Brain microvascular endothelial cell (primary cell): ENCODE measurements at regions not wholly inside any gene's neighbourhood (a gene's known extent, or its start where the extent isn't known, plus 50 kb on each side); places are given as distances from the start of the nearest gene placed in this dataset.

Experiments
- DNase-seq: peaks from one replicate; pipeline ENCODE4 v3.0.0-alpha.2; 2020
- H3K27ac ChIP-seq: fragments of 250-450 bp; sonication (Bioruptor Pico); 2 replicates; pipeline ENCODE4 v1.5.1; 2020; ENCODE audit warnings: mild to moderate bottlenecking, moderate library complexity
- H3K27me3 ChIP-seq: fragments of 250-450 bp; sonication (Bioruptor Pico); replicated peaks from 2 replicates; pipeline ENCODE4 v1.5.1; 2020; ENCODE audit warnings: mild to moderate bottlenecking
- H3K36me3 ChIP-seq: fragments of 250-450 bp; sonication (Bioruptor Pico); replicated peaks from 2 replicates; pipeline ENCODE4 v1.5.1; 2020; ENCODE audit warnings: mild to moderate bottlenecking
- H3K4me3 ChIP-seq: 2 replicates; pipeline ENCODE4 v1.5.1; 2011; ENCODE audit warnings: low read depth, mild to moderate bottlenecking, control low read depth, low read length, moderate library complexity
- CTCF ChIP-seq: IDR thresholded peaks from 2 replicates; pipeline ENCODE4 v1.5.1; 2011; ENCODE audit warnings: low read depth, mild to moderate bottlenecking, moderate library complexity, low read length, control low read depth, inconsistent platforms; ENCODE audit errors: missing control alignments
- in situ Hi-C: cut with HindIII; loops from 2 replicates; pipeline ENCODE4 v1.10.0; 2017; ENCODE audit warnings: low sequenced_read_pairs, low pct_ligation_motif_present

GRCh38 chr12:115639648-115640012, 637.9 kb downstream of the MED13L start:
- H3K4me3 ChIP-seq: no peak overlapping the region
- no peak for DNase-seq
- H3K27me3 ChIP-seq: no peaks in the 10 kb centered on the region
- no peaks in the 10 kb centered on the region for H3K36me3 ChIP-seq
- H3K27ac ChIP-seq: no peak overlapping the region
- in situ Hi-C loops: no loop called here
- TF ChIP-seq CTCF: no peak

GRCh38 chr12:115638733-115639647, 638.5 kb downstream of the MED13L start:
- in situ Hi-C loops: no loop called here
- Histone ChIP-seq H3K27ac (no peak overlapping the region), H3K36me3 (no peaks in the 10 kb centered on the region), H3K27me3 (no peaks in the 10 kb centered on the region), H3K4me3 (no peak overlapping the region)
- no peak for TF ChIP-seq CTCF
- DNase-seq: no peak

GRCh38 chr12:115636546-115636945, 640.9 kb downstream of the MED13L start:
- DNase-seq: no peak
- no peak overlapping the region for H3K4me3 ChIP-seq
- TF ChIP-seq CTCF: no peak
- no peak overlapping the region for H3K27ac ChIP-seq
- H3K27me3 ChIP-seq: no peaks in the 10 kb centered on the region
- no peaks in the 10 kb centered on the region for H3K36me3 ChIP-seq
- in situ Hi-C loops: no loop called here

GRCh38 chr12:115632308-115632707, 645.2 kb downstream of the MED13L start:
- in situ Hi-C loops: no loop called here
- Histone ChIP-seq H3K27ac (no peak overlapping the region), H3K27me3 (no peaks in the 10 kb centered on the region), H3K36me3 (no peaks in the 10 kb centered on the region), H3K4me3 (no peak overlapping the region)
- DNase-seq: no peak
- peak; percentile 15 for TF ChIP-seq CTCF

GRCh38 chr12:115630136-115630535, 647.4 kb downstream of the MED13L start:
- DNase-seq: no peak
- Histone ChIP-seq H3K27me3 (no peaks in the 10 kb centered on the region), H3K4me3 (no peak overlapping the region), H3K36me3 (no peaks in the 10 kb centered on the region), H3K27ac (no peak overlapping the region)
- in situ Hi-C loops: no loop called here
- no peak for TF ChIP-seq CTCF

- TF ChIP-seq CTCF: no peak
- no peaks in the 10 kb centered on the region for H3K27me3 ChIP-seq
- H3K36me3 ChIP-seq: no peaks in the 10 kb centered on the region
- H3K4me3 ChIP-seq: no peak overlapping the region
- no peak overlapping the region for H3K27ac ChIP-seq
- no peak for DNase-seq
- in situ Hi-C loops: no loop called here
These were observed 651.3 kb downstream of the MED13L start for GRCh38 chr12:115626210-115626609.
